Fibroblast of lung (primary cell): ENCODE measurements at regions not wholly inside any gene's neighbourhood (a gene's known extent, or its start where the extent isn't known, plus 50 kb on each side); places are given as distances from the start of the nearest gene placed in this dataset.

Source experiments
- CTCF ChIP-seq, 2 donors: IDR thresholded peaks in 1 of 2; conservative IDR thresholded peaks in 1 of 2; 1 replicate in 1 of 2; 2 replicates in 1 of 2; pipeline ENCODE4 v1.5.1; 2011 to 2012; ENCODE audit warnings: low read length in 2 of 2, control low read depth in 1 of 2, inconsistent platforms in 1 of 2, low read depth in 1 of 2, mild to moderate bottlenecking in 1 of 2
- EZH2 ChIP-seq: IDR thresholded peaks from 2 replicates; pipeline ENCODE4 v1.5.1; 2012; ENCODE audit warnings: low read length, control low read depth, mild to moderate bottlenecking; ENCODE audit errors: missing control alignments

GRCh38 chr9:108639091-108639490 is 216.7 kb downstream of the ACTL7B start:
- TF ChIP-seq CTCF (conservative IDR thresholded peaks at IDR 0.05 in 1 of 2, IDR thresholded peaks at IDR 0.05 in 1 of 2; ENCODE audit: low read depth in 1 of 2, low read length in 2 of 2) (no peak), EZH2 (no peak)
